Smooth muscle cell (in vitro differentiated cells): ENCODE measurements at regions not wholly inside any gene's neighbourhood (a gene's known extent, or its start where the extent isn't known, plus 50 kb on each side); places are given as distances from the start of the nearest gene placed in this dataset.

Source experiments
- DNase-seq: peaks from one replicate; lab custom pipeline; 2025; ENCODE audit not compliant: unreplicated experiment; lab: John Stamatoyannopoulos, UW
- H2AFZ ChIP-seq: fragments of 200-600 bp; sonication (generic); 2 replicates; pipeline ENCODE4 v1.6.0; 2016; ENCODE audit warnings: antibody characterized with exemption, low read depth, mild to moderate bottlenecking
- H3F3A ChIP-seq: fragments of 200-600 bp; sonication (generic); 2 replicates; pipeline ENCODE4 v1.6.0; 2017; ENCODE audit warnings: antibody characterized with exemption, low read depth
- H3K27ac ChIP-seq: fragments of 200-600 bp; sonication (generic); 2 replicates; pipeline ENCODE4 v1.5.1; 2016; ENCODE audit warnings: low read depth, mild to moderate bottlenecking
- H3K27me3 ChIP-seq: fragments of 200-600 bp; sonication (generic); 2 replicates; pipeline ENCODE4 v1.6.1; 2016; ENCODE audit warnings: low read depth, mild to moderate bottlenecking
- H3K36me3 ChIP-seq: fragments of 200-600 bp; sonication (generic); 2 replicates; pipeline ENCODE4 v1.5.1; 2016; ENCODE audit warnings: low read depth
- H3K4me1 ChIP-seq: fragments of 200-600 bp; sonication (generic); 2 replicates; pipeline ENCODE4 v1.5.1; 2016; ENCODE audit warnings: low read depth
- H3K4me2 ChIP-seq: fragments of 200-600 bp; sonication (generic); 2 replicates; pipeline ENCODE4 v1.6.0; 2016; ENCODE audit warnings: mild to moderate bottlenecking
- H3K4me3 ChIP-seq: fragments of 200-600 bp; sonication (generic); 2 replicates; pipeline ENCODE4 v1.5.1; 2016; ENCODE audit warnings: mild to moderate bottlenecking
- H3K79me2 ChIP-seq: fragments of 200-600 bp; sonication (generic); 2 replicates; pipeline ENCODE4 v1.6.0; 2016; ENCODE audit warnings: low read depth, mild to moderate bottlenecking
- H3K9ac ChIP-seq: fragments of 200-600 bp; sonication (generic); 2 replicates; pipeline ENCODE4 v1.6.0; 2016; ENCODE audit warnings: low read depth
- H3K9me3 ChIP-seq: fragments of 200-600 bp; sonication (generic); replicated peaks from 2 replicates; pipeline ENCODE4 v1.5.1; 2016; ENCODE audit warnings: low read depth
- H4K20me1 ChIP-seq: fragments of 200-600 bp; sonication (generic); 2 replicates; pipeline ENCODE4 v1.6.0; 2016; ENCODE audit warnings: low read depth
- WGBS: methylation state at CpG from one replicate; pipeline ENCODE4 v1.1.7; 2016; ENCODE audit warnings: low lambda C conversion rate; 5-methylcytosine and 5-hydroxymethylcytosine counted together
- TF ChIP-seq, protein P1 (sequence below): fragments of 200-600 bp; sonication (generic); IDR thresholded peaks from 2 replicates; pipeline ENCODE4 v1.5.1; 2017; ENCODE audit warnings: borderline replicate concordance, mild to moderate bottlenecking, antibody characterized with exemption; ENCODE audit not compliant: insufficient read depth, poor library complexity, severe bottlenecking

DNA sequence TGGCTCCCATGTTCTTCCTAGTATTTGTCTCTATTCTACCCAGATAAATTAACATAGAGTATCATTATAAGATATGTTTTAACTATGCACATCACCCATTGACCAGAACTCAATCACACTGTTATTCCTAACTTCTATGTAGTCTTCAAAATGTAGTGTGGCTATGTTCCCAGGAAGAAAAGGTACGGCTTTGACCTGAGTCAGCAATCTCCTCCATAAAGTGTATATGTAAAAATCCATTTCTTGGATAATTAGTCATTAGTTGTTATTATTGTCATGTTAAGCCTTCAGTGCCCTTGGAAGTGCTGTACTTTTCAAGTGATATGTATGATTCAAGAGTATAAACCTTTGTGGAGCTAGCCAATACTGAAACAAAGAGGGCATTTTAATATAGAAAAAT, 444.0 kb upstream of the ZWINT start:
- H3K79me2 ChIP-seq = no peaks in the 10 kb centered on the region
- H2AFZ ChIP-seq = no peak overlapping the region
- no peaks in the 10 kb centered on the region for H3F3A ChIP-seq
- no peaks in the 10 kb centered on the region for H3K36me3 ChIP-seq
- DNase-seq = no peak
- no peaks in the 10 kb centered on the region for H3K4me1 ChIP-seq
- TF ChIP-seq, protein P1, sequence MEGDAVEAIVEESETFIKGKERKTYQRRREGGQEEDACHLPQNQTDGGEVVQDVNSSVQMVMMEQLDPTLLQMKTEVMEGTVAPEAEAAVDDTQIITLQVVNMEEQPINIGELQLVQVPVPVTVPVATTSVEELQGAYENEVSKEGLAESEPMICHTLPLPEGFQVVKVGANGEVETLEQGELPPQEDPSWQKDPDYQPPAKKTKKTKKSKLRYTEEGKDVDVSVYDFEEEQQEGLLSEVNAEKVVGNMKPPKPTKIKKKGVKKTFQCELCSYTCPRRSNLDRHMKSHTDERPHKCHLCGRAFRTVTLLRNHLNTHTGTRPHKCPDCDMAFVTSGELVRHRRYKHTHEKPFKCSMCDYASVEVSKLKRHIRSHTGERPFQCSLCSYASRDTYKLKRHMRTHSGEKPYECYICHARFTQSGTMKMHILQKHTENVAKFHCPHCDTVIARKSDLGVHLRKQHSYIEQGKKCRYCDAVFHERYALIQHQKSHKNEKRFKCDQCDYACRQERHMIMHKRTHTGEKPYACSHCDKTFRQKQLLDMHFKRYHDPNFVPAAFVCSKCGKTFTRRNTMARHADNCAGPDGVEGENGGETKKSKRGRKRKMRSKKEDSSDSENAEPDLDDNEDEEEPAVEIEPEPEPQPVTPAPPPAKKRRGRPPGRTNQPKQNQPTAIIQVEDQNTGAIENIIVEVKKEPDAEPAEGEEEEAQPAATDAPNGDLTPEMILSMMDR = no peak
- no peak overlapping the region for H3K27ac ChIP-seq
- no peaks in the 10 kb centered on the region for H4K20me1 ChIP-seq
- H3K27me3 ChIP-seq = no peaks in the 10 kb centered on the region
- H3K9me3 ChIP-seq = no peaks in the 10 kb centered on the region
- 0% methylated on average over 1 of the region's 1 CpG for WGBS
- no peak overlapping the region for H3K9ac ChIP-seq
- no peak overlapping the region for H3K4me3 ChIP-seq
- H3K4me2 ChIP-seq = no peak overlapping the region

DNA sequence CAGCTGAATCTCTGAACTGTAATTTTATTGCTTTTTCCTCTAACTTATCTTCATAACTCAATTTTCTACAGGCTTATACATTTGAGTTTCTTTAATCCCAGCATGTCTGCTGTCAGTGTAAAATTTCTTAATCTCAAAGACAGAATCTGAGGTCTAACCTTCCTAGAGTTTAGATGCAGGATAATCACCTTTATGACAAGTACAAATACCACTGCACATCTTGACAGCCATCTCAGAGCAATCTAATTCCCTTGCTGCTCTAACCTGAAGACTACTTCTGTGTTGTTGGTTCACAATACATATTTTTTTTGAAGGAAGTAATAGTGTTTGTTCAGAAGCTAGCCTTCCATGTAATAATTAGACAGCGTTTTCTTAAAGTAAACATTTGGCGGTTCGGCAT, 424.2 kb upstream of the ZWINT start:
- H4K20me1 ChIP-seq = no peaks in the 10 kb centered on the region
- H3K9ac ChIP-seq = no peak overlapping the region
- H3K27ac ChIP-seq = no peak overlapping the region
- H3K36me3 ChIP-seq = no peaks in the 10 kb centered on the region
- no peaks in the 10 kb centered on the region for H3K79me2 ChIP-seq
- H3F3A ChIP-seq = no peaks in the 10 kb centered on the region
- no peaks in the 10 kb centered on the region for H3K27me3 ChIP-seq
- WGBS = 75% methylated on average over 3 of the region's 3 CpGs
- H3K4me2 ChIP-seq = no peak overlapping the region
- no peak overlapping the region for H2AFZ ChIP-seq
- no peaks in the 10 kb centered on the region for H3K9me3 ChIP-seq
- H3K4me3 ChIP-seq = no peak overlapping the region
- TF ChIP-seq, protein P1 = no peak
- H3K4me1 ChIP-seq = no peaks in the 10 kb centered on the region
- no peak for DNase-seq

DNA sequence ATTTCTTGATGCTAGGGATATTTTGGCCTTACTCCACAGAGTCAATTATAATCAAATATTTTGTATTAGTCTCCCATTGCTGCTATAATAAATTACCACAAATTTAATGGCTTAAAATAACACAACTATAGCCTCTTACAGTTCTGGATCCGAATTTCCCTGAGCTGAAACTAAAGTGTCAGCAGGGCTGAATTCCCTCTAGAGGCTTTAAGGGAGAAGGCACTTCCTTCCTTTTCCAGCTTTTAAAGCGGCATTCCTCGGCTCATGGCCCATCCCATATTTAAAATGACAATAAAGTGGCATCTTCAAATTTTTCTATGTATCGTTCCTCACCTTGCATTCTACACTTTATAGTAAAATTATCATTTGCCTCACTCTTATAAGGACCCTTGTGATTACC, 421.4 kb upstream of the ZWINT start:
- no peaks in the 10 kb centered on the region for H3K36me3 ChIP-seq
- H3K79me2 ChIP-seq = no peaks in the 10 kb centered on the region
- DNase-seq = no peak
- H3K9me3 ChIP-seq = no peaks in the 10 kb centered on the region
- no peak overlapping the region for H3K4me3 ChIP-seq
- H3K27ac ChIP-seq = no peak overlapping the region
- no peaks in the 10 kb centered on the region for H3K4me1 ChIP-seq
- no peak overlapping the region for H3K9ac ChIP-seq
- H4K20me1 ChIP-seq = no peaks in the 10 kb centered on the region
- TF ChIP-seq, protein P1 = no peak
- H3K4me2 ChIP-seq = no peak overlapping the region
- H3F3A ChIP-seq = no peaks in the 10 kb centered on the region
- no peaks in the 10 kb centered on the region for H3K27me3 ChIP-seq
- no peak overlapping the region for H2AFZ ChIP-seq
- 53% methylated on average over 4 of the region's 4 CpGs for WGBS

DNA sequence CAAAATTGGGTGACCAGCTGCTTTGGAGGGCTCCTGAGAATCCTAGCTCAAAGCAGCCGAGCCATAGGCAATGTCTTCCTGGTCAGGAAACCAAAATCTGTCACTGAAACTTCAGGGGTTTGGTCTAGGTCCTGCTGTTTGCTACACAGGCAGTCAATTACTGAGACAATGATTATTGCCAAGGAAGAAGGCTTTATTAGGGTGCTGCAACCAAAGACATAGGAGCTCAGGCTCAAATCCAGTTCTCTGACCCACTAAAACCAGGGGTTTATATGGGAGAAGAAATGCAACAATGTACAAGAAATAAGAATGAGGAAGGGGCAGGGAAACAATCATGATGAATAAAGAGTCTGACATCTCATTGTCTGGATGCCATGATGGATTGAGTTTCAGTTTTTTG, 410.3 kb upstream of the ZWINT start:
- Histone ChIP-seq H3F3A (no peaks in the 10 kb centered on the region), H4K20me1 (no peaks in the 10 kb centered on the region), H3K4me3 (no peak overlapping the region), H3K4me1 (no peaks in the 10 kb centered on the region), H3K4me2 (no peak overlapping the region), H3K9me3 (no peaks in the 10 kb centered on the region), H3K27me3 (no peaks in the 10 kb centered on the region), H3K27ac (no peak overlapping the region), H2AFZ (no peak overlapping the region), H3K36me3 (no peaks in the 10 kb centered on the region), H3K79me2 (no peaks in the 10 kb centered on the region), H3K9ac (no peak overlapping the region)
- TF ChIP-seq, protein P1 = no peak
- no peak for DNase-seq
- WGBS = 90% methylated on average over 1 of the region's 1 CpG
